Epithelial cell of esophagus (primary cell): ENCODE measurements at regions not wholly inside any gene's neighbourhood (a gene's known extent, or its start where the extent isn't known, plus 50 kb on each side); places are given as distances from the start of the nearest gene placed in this dataset.

Experiments used
- DNase-seq: peaks from one replicate; pipeline ENCODE4 v3.0.0; 2010; ENCODE audit warnings: low read depth
- H3K4me3 ChIP-seq: 2 replicates; pipeline ENCODE4 v1.5.1; 2011; ENCODE audit warnings: mild to moderate bottlenecking, low read length, control low read depth
- TF ChIP-seq, protein P1 (sequence below): IDR thresholded peaks from 2 replicates; pipeline ENCODE4 v1.5.1; 2011; ENCODE audit warnings: low read depth, mild to moderate bottlenecking, low read length, control low read depth, inconsistent platforms; ENCODE audit not compliant: insufficient read depth; ENCODE audit errors: missing control alignments

DNA sequence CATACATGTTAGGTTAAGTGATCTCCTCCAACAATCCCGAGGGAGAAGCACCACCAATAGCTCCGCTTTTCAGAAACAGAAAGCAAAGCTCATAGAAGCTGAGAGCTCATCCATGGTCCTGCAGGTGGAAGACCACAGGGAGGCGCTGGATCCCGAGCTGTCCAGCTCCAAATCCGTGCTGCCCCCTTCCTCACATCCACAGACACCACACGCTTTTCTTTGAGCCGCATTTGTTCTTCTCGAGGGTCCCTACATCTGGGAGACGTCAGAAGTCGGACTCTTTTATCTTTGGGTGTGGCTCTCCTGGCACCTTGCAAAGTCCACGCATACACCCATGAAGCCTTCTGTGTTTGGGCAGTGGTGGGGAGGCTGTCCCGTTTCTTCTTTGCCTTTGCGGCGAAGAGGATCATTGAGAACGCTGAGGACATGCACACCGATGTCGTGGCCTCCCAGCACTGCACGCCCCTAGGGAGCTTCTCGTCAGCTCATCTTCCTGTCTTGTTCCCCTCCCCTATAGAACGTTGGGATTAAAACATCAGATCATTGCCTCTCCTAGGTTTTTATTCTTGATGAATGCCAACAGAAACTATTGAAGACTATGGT lies 184.8 kb downstream of the TEX29 start:
- TF ChIP-seq, protein P1, sequence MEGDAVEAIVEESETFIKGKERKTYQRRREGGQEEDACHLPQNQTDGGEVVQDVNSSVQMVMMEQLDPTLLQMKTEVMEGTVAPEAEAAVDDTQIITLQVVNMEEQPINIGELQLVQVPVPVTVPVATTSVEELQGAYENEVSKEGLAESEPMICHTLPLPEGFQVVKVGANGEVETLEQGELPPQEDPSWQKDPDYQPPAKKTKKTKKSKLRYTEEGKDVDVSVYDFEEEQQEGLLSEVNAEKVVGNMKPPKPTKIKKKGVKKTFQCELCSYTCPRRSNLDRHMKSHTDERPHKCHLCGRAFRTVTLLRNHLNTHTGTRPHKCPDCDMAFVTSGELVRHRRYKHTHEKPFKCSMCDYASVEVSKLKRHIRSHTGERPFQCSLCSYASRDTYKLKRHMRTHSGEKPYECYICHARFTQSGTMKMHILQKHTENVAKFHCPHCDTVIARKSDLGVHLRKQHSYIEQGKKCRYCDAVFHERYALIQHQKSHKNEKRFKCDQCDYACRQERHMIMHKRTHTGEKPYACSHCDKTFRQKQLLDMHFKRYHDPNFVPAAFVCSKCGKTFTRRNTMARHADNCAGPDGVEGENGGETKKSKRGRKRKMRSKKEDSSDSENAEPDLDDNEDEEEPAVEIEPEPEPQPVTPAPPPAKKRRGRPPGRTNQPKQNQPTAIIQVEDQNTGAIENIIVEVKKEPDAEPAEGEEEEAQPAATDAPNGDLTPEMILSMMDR = no peak
- DNase-seq = no peak
- H3K4me3 ChIP-seq = no peak overlapping the region

DNA sequence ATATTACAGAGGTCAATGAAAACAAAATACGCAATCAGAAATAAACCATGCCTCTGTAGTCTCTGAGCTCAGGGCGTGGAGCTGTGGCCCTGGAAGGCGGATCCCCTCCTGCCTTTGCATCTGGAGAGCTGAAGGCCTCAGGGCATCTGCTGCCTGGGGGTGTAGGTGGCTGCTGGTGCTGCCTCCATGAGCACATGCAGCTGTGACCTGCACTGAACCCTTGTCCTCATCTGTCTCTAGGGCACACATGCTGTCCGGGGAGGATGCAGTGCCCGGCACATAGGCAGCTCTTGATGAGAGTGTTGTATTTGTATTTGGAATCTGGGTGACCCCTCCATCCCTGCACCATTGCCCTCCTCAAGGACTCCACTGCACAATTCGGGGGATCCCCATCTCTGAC lies 185.7 kb downstream of the TEX29 start:
- TF ChIP-seq, protein P1 = no peak
- H3K4me3 ChIP-seq = no peak overlapping the region
- no peak for DNase-seq

DNA sequence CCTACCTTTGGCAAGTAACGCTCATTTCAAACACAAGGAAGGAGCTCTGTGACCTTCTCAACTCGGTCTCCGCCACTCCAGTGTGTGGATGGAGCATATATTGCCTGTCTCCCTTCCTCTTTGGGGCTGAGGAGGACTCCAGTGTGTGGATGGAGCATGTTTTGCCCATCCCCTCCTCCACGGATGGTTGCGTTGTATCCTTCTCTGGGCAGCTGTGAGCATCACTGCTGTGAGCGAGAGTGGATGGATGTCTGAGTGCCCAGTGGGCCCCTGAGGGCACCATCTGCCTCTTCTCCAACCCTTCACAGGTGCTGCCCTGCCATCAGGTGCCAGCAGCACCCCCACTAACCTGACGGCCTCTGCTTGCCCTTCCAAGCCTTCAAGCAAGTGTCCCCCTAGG lies 186.2 kb downstream of the TEX29 start:
- TF ChIP-seq, protein P1 = no peak
- no peak overlapping the region for H3K4me3 ChIP-seq
- no peak for DNase-seq

DNA sequence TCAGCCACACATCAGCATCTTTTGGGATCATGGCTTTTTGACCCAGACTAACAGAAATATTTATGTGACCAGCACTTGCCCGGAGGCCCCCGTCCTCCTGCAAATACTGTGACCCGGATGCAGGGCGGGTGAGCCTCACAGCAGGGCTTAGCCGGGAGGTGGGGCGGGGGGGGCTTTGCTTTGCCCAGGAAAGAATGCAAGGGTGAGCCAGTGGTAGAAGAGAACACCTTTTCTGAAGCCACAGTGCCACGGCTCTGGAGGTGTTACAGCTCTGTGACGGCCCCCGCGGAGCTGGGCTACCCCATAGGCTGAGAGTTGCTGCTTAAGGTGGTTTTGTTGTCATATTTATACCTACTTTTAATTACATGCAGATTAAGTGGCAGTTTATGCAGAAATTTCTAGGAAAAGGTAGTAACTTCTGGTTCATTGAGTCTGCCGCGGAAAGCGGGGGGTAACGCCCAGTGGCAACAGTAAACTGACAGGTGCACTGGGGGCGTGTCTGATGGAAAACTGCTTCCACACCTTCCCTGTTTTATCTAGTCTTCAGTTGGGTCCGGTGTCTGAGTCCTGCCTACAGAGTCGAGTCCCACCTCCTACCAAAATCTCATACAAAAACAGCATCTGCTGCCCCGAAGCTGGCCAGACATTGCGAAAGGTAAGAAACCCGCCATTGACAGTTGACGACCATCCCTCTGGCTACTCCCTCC lies 187.9 kb downstream of the TEX29 start:
- TF ChIP-seq, protein P1 = no peak
- no peak overlapping the region for H3K4me3 ChIP-seq
- no peak for DNase-seq

DNA sequence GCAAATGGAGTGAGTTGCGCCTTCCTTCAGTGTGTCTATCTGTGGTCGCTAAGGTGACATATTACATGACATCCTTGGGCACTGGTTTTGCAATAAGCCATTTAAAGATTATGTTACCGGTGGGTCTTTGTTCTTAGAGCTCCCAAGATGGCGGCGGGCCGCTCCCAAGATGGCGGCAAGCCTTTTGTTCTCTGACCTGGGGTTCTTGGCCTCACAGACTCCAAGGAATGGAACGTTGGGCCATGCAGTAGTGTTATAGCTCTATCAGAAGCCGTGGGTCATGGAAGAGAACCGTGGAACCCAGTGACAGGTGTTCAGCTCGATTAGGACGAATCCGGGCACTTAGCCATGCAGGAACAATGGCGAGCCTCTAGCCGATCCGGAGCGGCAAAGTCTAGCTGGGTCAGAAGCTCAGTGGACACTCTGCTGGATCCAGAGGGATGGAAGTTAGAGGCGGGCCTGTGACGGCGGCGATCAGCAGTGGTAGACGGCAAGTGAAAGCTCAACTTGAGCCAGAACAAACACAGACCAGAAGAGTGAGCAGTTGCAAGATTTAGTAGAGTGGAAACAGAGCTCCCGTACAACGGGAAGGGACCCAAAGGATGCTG lies 188.6 kb downstream of the TEX29 start:
- no peak overlapping the region for H3K4me3 ChIP-seq
- no peak for DNase-seq
- TF ChIP-seq, protein P1 = no peak

DNA sequence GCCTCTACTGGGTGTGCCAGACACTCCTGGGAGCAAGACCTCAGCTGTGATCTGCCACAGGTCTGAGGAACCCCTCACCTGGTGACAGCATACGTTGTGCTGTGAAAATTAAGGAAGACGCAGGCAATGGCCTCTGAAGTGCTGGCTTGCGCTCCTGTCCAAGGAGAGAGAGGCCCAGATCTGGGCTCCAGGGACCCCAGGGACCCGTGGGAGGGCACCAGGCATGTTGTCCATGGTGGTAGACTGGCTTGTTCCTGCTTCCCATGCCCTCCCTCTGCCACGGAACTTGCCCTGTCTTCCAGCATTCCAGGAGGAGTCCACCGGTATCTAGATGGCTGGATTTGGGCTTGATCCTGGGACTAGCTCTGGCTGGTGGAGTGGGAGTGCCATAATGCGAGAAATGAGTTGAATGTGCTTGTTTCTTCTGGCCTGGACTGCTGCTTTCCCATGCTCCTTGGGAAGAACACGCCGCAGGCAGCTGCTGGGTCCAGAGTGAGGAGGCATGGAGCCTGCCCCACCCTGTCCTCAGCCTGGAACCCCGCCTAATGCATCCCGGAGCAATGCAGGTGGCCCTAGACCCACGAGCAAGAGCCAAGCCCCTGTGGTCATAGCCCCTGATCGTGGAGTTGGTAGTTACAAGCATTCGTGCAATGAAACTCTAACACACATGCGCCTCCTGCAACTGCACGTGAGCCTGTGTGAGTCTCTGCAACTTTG lies 190.2 kb downstream of the TEX29 start:
- DNase-seq = no peak
- TF ChIP-seq, protein P1 = no peak

More for the DNA sequence above, 190.2 kb downstream of the TEX29 start:
- no peak overlapping the region for H3K4me3 ChIP-seq
